HCT116 (cell line): ENCODE measurements at regions not wholly inside any gene's neighbourhood (a gene's known extent, or its start where the extent isn't known, plus 50 kb on each side); places are given as distances from the start of the nearest gene placed in this dataset.

Experiments
- ATAC-seq: fragments of 200-7000 bp; cut with Tn5 transposase; 2 replicates; pipeline ENCODE4 v1.9.1; 2020; ENCODE audit warnings: mild to moderate bottlenecking, moderate library complexity
- BruUV-seq: library from RNA; stranded (reverse); fragments of 400-500 nt; replicated peaks from 2 replicates; lab custom pipeline; 2021; lab: Mats Ljungman, UMichigan
- CTCF ChIA-PET: fragments of 300-600 bp; sonication (Branson Sonifier 250); formaldehyde crosslinking; loops from one replicate; lab custom pipeline; 2021; ENCODE audit warnings: antibody characterized with exemption; lab: Charles Lee
- POLR2A ChIA-PET: fragments of 300-600, 350-600 bp; sonication (Branson Sonifier 250); formaldehyde crosslinking; loops from one replicate; lab custom pipeline; 2021; ENCODE audit warnings: antibody characterized with exemption; lab: Charles Lee
- RAD21 ChIA-PET, 2 experiments: fragments of 300-600 bp; sonication (Branson Sonifier 250); formaldehyde crosslinking; loops; one replicate each; lab custom pipeline; 2023; ENCODE audit warnings: low total read pairs in 2 of 2; ENCODE audit not compliant: uncharacterized antibody in 2 of 2, unreplicated experiment in 2 of 2, low non-redundant PET in 1 of 2; lab: Charles Lee
- DNase-seq: peaks from one replicate; pipeline ENCODE4 v3.0.0-alpha.2; 2010; ENCODE audit warnings: low read depth, low spot score
- H2AFZ ChIP-seq: fragments of 200-600 bp; shearing (Covaris generic), sonication (generic); 2 replicates; pipeline ENCODE4 v1.6.1; 2017; ENCODE audit warnings: low read depth, mixed run types, mixed read lengths, antibody characterized with exemption, low read length; ENCODE audit not compliant: poor library complexity, severe bottlenecking
- H3K27ac ChIP-seq: 2 replicates; pipeline ENCODE4 v1.5.1; 2012; ENCODE audit warnings: low read depth, low read length
- H3K27me3 ChIP-seq: fragments of 200-600 bp; sonication (generic); 2 replicates; pipeline ENCODE4 v1.6.1; 2016; ENCODE audit warnings: mixed run types, low read length, mixed read lengths; ENCODE audit not compliant: insufficient read depth
- H3K36me3 ChIP-seq, 2 experiments: fragments of 200-500 bp in 1 of 2; fragments of 200-600 bp in 1 of 2; sonication (Bioruptor generic) in 1 of 2; sonication (generic) in 1 of 2; 2 replicates each; pipeline versions ENCODE4 v1.5.1 to v1.6.1; 2014 to 2016; ENCODE audit warnings: low read length in 2 of 2, inconsistent platforms in 1 of 2, mixed read lengths in 1 of 2, mixed run types in 1 of 2; ENCODE audit not compliant: insufficient read depth in 2 of 2, control insufficient read depth in 1 of 2
- H3K4me1 ChIP-seq, 2 experiments: fragments of 200-600 bp in 1 of 2; sonication (generic) in 1 of 2; 2 replicates each; pipeline versions ENCODE4 v1.5.1 to v1.6.1; 2012 to 2017; ENCODE audit warnings: low read length in 2 of 2, inconsistent platforms in 1 of 2, mild to moderate bottlenecking in 1 of 2, mixed read lengths in 1 of 2, mixed run types in 1 of 2, moderate library complexity in 1 of 2; ENCODE audit not compliant: insufficient read depth in 2 of 2, control insufficient read depth in 1 of 2
- H3K4me2 ChIP-seq: fragments of 200-600 bp; sonication (generic); 2 replicates; pipeline ENCODE4 v1.6.1; 2017; ENCODE audit warnings: mixed run types, low read length, mixed read lengths
- H3K4me3 ChIP-seq, 2 experiments: fragments of 200-600 bp in 1 of 2; sonication (generic) in 1 of 2; replicated peaks in 1 of 2; 2 replicates each; pipeline ENCODE4 v1.5.1; 2011 to 2016; ENCODE audit warnings: low read length in 2 of 2, control low read depth in 1 of 2, low read depth in 1 of 2, mild to moderate bottlenecking in 1 of 2, mixed read lengths in 1 of 2, mixed run types in 1 of 2
- H3K79me2 ChIP-seq: fragments of 200-600 bp; sonication (generic); 2 replicates; pipeline ENCODE4 v1.6.1; 2017; ENCODE audit warnings: mild to moderate bottlenecking, mixed run types, low read length, moderate library complexity, mixed read lengths; ENCODE audit not compliant: insufficient read depth
- H3K9ac ChIP-seq: fragments of 200-600 bp; sonication (generic); 2 replicates; pipeline ENCODE4 v1.6.1; 2016; ENCODE audit warnings: low read length, mixed read lengths
- H3K9me2 ChIP-seq: fragments of 200-600 bp; sonication (generic), shearing (Covaris generic); 2 replicates; pipeline ENCODE4 v1.6.1; 2017; ENCODE audit warnings: mixed run types, mild to moderate bottlenecking, moderate library complexity; ENCODE audit not compliant: insufficient read depth
- H3K9me3 ChIP-seq, 2 experiments: fragments of 200-500 bp in 1 of 2; fragments of 200-600 bp in 1 of 2; sonication (Bioruptor generic) in 1 of 2; sonication (generic) in 1 of 2; 2 replicates each; pipeline ENCODE4 v1.6.1; 2014 to 2017; ENCODE audit warnings: low read length in 2 of 2, mixed read lengths in 2 of 2, inconsistent platforms in 1 of 2, low read depth in 1 of 2, mild to moderate bottlenecking in 1 of 2, mixed run types in 1 of 2, moderate library complexity in 1 of 2; ENCODE audit not compliant: control insufficient read depth in 1 of 2, insufficient read depth in 1 of 2
- H4K20me1 ChIP-seq: fragments of 200-600 bp; sonication (generic), shearing (Covaris generic); 2 replicates; pipeline ENCODE4 v1.6.1; 2017; ENCODE audit warnings: mixed run types, mild to moderate bottlenecking, moderate library complexity; ENCODE audit not compliant: insufficient read depth
- ATF3 ChIP-seq: IDR thresholded peaks from 2 replicates; pipeline ENCODE4 v1.6.1; 2012
- CBX3 ChIP-seq: IDR thresholded peaks from 2 replicates; pipeline ENCODE4 v1.6.1; 2012; ENCODE audit warnings: low read depth
- CEBPB ChIP-seq: IDR thresholded peaks from 2 replicates; pipeline ENCODE4 v1.6.1; 2012; ENCODE audit warnings: low read depth
- CTCF ChIP-seq, 3 experiments: fragments of 200-600 bp in 1 of 3; sonication (generic) in 1 of 3; IDR thresholded peaks in 2 of 3; conservative IDR thresholded peaks in 1 of 3; 2 replicates each; pipeline ENCODE4 v1.5.1; 2012 to 2017; ENCODE audit warnings: low read depth in 2 of 3, low read length in 2 of 3, antibody characterized with exemption in 1 of 3, borderline replicate concordance in 1 of 3, control low read depth in 1 of 3, mild to moderate bottlenecking in 1 of 3, mixed read lengths in 1 of 3, mixed run types in 1 of 3, moderate library complexity in 1 of 3; ENCODE audit not compliant: insufficient read depth in 1 of 3
- EGR1 ChIP-seq: IDR thresholded peaks from 2 replicates; pipeline ENCODE4 v1.6.1; 2012; ENCODE audit warnings: low read depth
- ELF1 ChIP-seq: IDR thresholded peaks from 2 replicates; pipeline ENCODE4 v1.6.1; 2012; ENCODE audit warnings: low read depth, borderline replicate concordance
- EZH2 ChIP-seq: fragments of 200-600 bp; sonication (generic); IDR thresholded peaks from 2 replicates; pipeline ENCODE4 v1.6.1; 2017; ENCODE audit warnings: antibody characterized with exemption, mixed run types
- EZH2phosphoT487 ChIP-seq: fragments of 200-600 bp; IDR thresholded peaks from 2 replicates; pipeline ENCODE4 v1.6.1; 2018; ENCODE audit warnings: antibody characterized with exemption, borderline replicate concordance
- FOSL1 ChIP-seq: IDR thresholded peaks from 2 replicates; pipeline ENCODE4 v1.6.1; 2012; ENCODE audit warnings: low read depth
- JUND ChIP-seq: IDR thresholded peaks from 2 replicates; pipeline ENCODE4 v1.6.1; 2012
- MAX ChIP-seq: IDR thresholded peaks from 2 replicates; pipeline ENCODE4 v1.6.1; 2012
- REST ChIP-seq: IDR thresholded peaks from 2 replicates; pipeline ENCODE4 v1.6.1; 2012; ENCODE audit warnings: low read depth
- SP1 ChIP-seq: IDR thresholded peaks from 2 replicates; pipeline ENCODE4 v1.6.1; 2012; ENCODE audit warnings: low read depth
- SRF ChIP-seq: IDR thresholded peaks from 2 replicates; pipeline ENCODE4 v1.6.1; 2012; ENCODE audit warnings: low read depth
- YY1 ChIP-seq: IDR thresholded peaks from 2 replicates; pipeline ENCODE4 v1.6.1; 2011; ENCODE audit warnings: low read length, low read depth, moderate library complexity, mild to moderate bottlenecking; ENCODE audit not compliant: insufficient replicate concordance; ENCODE audit errors: extremely low read depth
- ZBTB33 ChIP-seq: IDR thresholded peaks from 2 replicates; pipeline ENCODE4 v1.6.1; 2011; ENCODE audit warnings: mild to moderate bottlenecking, low read length, moderate library complexity; ENCODE audit not compliant: insufficient replicate concordance; ENCODE audit errors: extremely low read depth
- ZFX ChIP-seq: fragments of 450-650 bp; IDR thresholded peaks from 2 replicates; pipeline ENCODE4 v1.6.1; 2017
- ZNF274 ChIP-seq: fragments of 200-500 bp; sonication (Bioruptor generic); IDR thresholded peaks from 2 replicates; pipeline ENCODE4 v1.6.1; 2014; ENCODE audit warnings: mild to moderate bottlenecking, low read depth, low read length, inconsistent platforms
- intact Hi-C: fragments of 100-400 bp; cut with micrococcal nuclease; formaldehyde crosslinking; loops from 2 replicates; pipeline ENCODE4 v1.10.0; 2022

- TF ChIP-seq CEBPB (no peak), EZH2phosphoT487 (no peak), REST (no peak), EZH2 (no peak)
These were observed 585.4 kb downstream of the AACS start (continued) for GRCh38 chr12:125650587-125650986.

GRCh38 chr12:125651625-125652024 lies 586.4 kb downstream of the AACS start:
- DNase-seq (no peak), ATAC-seq (no peak)
- ChIA-PET CTCF (no interaction called here), POLR2A (no interaction called here), RAD21 (no interaction called here)
- H3K9me2 ChIP-seq = no peaks in the 10 kb centered on the region
- no peaks in the 10 kb centered on the region for H4K20me1 ChIP-seq
- H2AFZ ChIP-seq = no peak overlapping the region
- H3K27ac ChIP-seq = no peak overlapping the region
- H3K79me2 ChIP-seq = no peaks in the 10 kb centered on the region
- no TSS peak for BruUV-seq
- no peaks in the 10 kb centered on the region; a peak in 2 of 4 replicates for H3K9me3 ChIP-seq
- no peaks in the 10 kb centered on the region for H3K27me3 ChIP-seq
- H3K9ac ChIP-seq = no peak overlapping the region
- H3K36me3 ChIP-seq = no peaks in the 10 kb centered on the region
- no peak overlapping the region for H3K4me3 ChIP-seq
- H3K4me2 ChIP-seq = no peak overlapping the region
- TF ChIP-seq YY1 = no peak
- no peak for TF ChIP-seq CBX3
- no peak for TF ChIP-seq ZBTB33
- TF ChIP-seq EGR1 = no peak
- no peak for TF ChIP-seq ATF3
- no peak for TF ChIP-seq SP1
- TF ChIP-seq JUND = no peak
- TF ChIP-seq FOSL1 = no peak
- TF ChIP-seq ZNF274 = no peak
- no peak for TF ChIP-seq MAX
- TF ChIP-seq ELF1 = no peak
- TF ChIP-seq CTCF (IDR thresholded peaks at IDR 0.05 in 2 of 3, conservative IDR thresholded peaks at IDR 0.05 in 1 of 3; ENCODE audit: borderline replicate concordance in 1 of 3, insufficient read depth in 1 of 3, low read depth in 2 of 3, low read length in 2 of 3) = no peak
- no peak for TF ChIP-seq SRF
- TF ChIP-seq CEBPB = no peak
- TF ChIP-seq EZH2phosphoT487 = no peak
- TF ChIP-seq ZFX = no peak
- intact Hi-C loops = no loop called here
- no peaks in the 10 kb centered on the region for H3K4me1 ChIP-seq
